Lower leg skin (tissue), 4 donors: ENCODE measurements at regions not wholly inside any gene's neighbourhood (a gene's known extent, or its start where the extent isn't known, plus 50 kb on each side); places are given as distances from the start of the nearest gene placed in this dataset.

ENCODE experiments used
- DNase-seq, 2 donors: peaks; one replicate each; pipeline ENCODE4 v3.0.0-alpha.2; 2019; ENCODE audit warnings: low spot score in 2 of 2
- H3K4me3 ChIP-seq: fragments of 200-600 bp; sonication (generic); 2 replicates; pipeline ENCODE4 v1.5.1; 2017; ENCODE audit warnings: mild to moderate bottlenecking, low read depth; ENCODE audit not compliant: poor library complexity, severe bottlenecking
- CTCF ChIP-seq, 3 donors: fragments of 450-650 bp; IDR thresholded peaks; one replicate each; pipeline ENCODE4 v1.5.1; 2016; ENCODE audit warnings: antibody characterized with exemption in 3 of 3, mild to moderate bottlenecking in 3 of 3, moderate library complexity in 2 of 3
- POLR2A ChIP-seq, 2 donors: fragments of 450-650 bp; IDR thresholded peaks; one replicate each; pipeline ENCODE4 v1.6.1; 2016 to 2017; ENCODE audit warnings: antibody characterized with exemption in 2 of 2, mild to moderate bottlenecking in 1 of 2, moderate library complexity in 1 of 2
- WGBS, 2 donors: methylation state at CpG; one replicate each; pipeline ENCODE4 v1.1.5; 2018; 5-methylcytosine and 5-hydroxymethylcytosine counted together
- intact Hi-C: fragments of 100-400 bp; cut with DNase I; formaldehyde crosslinking; loops from one replicate; pipeline ENCODE4 v1.15.0; 2023; ENCODE audit warnings: low total_unique reads

GRCh38 chr4:18479825-18480224 lies 458.3 kb upstream of the LCORL start:
- TF ChIP-seq POLR2A (IDR thresholded peaks at IDR 0.05) (no peak), CTCF (IDR thresholded peaks at IDR 0.05) (no peak)
- WGBS, 2 donors = 65 to 71% methylated on average over 3 of the region's 3 CpGs
- intact Hi-C loops = no loop called here

GRCh38 chr4:18463987-18464559 lies 442.5 kb upstream of the LCORL start:
- no peak for TF ChIP-seq CTCF (IDR thresholded peaks at IDR 0.05)
- no peak for TF ChIP-seq POLR2A (IDR thresholded peaks at IDR 0.05)
- H3K4me3 ChIP-seq = no peak overlapping the region
- DNase-seq = no peak
- WGBS, 2 donors = 86 to 87% methylated on average over 4 of the region's 4 CpGs
- intact Hi-C loops = no loop called here

More at GRCh38 chr4:18479825-18480224, 458.3 kb upstream of the LCORL start:
- H3K4me3 ChIP-seq = no peak overlapping the region
- no peak for DNase-seq

- intact Hi-C loops = no loop called here
- 88 to 89% methylated on average over 3 of the region's 3 CpGs for WGBS, 2 donors
- TF ChIP-seq POLR2A (IDR thresholded peaks at IDR 0.05) (no peak), CTCF (IDR thresholded peaks at IDR 0.05) (no peak)
- H3K4me3 ChIP-seq = no peak overlapping the region
- DNase-seq = no peak
Observed at GRCh38 chr4:18458465-18458864, 436.9 kb upstream of the LCORL start.

GRCh38 chr4:18454349-18454748 lies 432.8 kb upstream of the LCORL start:
- H3K4me3 ChIP-seq = no peak overlapping the region
- intact Hi-C loops = no loop called here
- TF ChIP-seq CTCF (IDR thresholded peaks at IDR 0.05) = no peak
- TF ChIP-seq POLR2A (IDR thresholded peaks at IDR 0.05) = no peak
- 73 to 83% methylated on average over 3 of the region's 3 CpGs for WGBS, 2 donors
- DNase-seq = no peak

GRCh38 chr4:18445110-18445509 lies 423.6 kb upstream of the LCORL start:
- no peak for DNase-seq
- intact Hi-C loops = no loop called here
- H3K4me3 ChIP-seq = no peak overlapping the region
- WGBS, 2 donors = 86 to 91% methylated on average over 4 of the region's 4 CpGs
- no peak for TF ChIP-seq POLR2A (IDR thresholded peaks at IDR 0.05)
- TF ChIP-seq CTCF (IDR thresholded peaks at IDR 0.05) = no peak

GRCh38 chr4:18444206-18444605 lies 422.7 kb upstream of the LCORL start:
- DNase-seq = no peak
- WGBS, 2 donors = 92 to 95% methylated on average over 3 of the region's 3 CpGs
- intact Hi-C loops = no loop called here
- TF ChIP-seq POLR2A (IDR thresholded peaks at IDR 0.05) (no peak), CTCF (IDR thresholded peaks at IDR 0.05) (no peak)
- H3K4me3 ChIP-seq = no peak overlapping the region
